Nephron progenitor cell (in vitro differentiated cells): ENCODE measurements at regions not wholly inside any gene's neighbourhood (a gene's known extent, or its start where the extent isn't known, plus 50 kb on each side); places are given as distances from the start of the nearest gene placed in this dataset.

Experiments used
- DNase-seq: peaks from one replicate; pipeline ENCODE4 v3.0.0; 2021
- H3K27ac Mint-ChIP-seq: 2 replicates; pipeline ENCODE4 v1.8.0; 2021; ENCODE audit warnings: mild to moderate bottlenecking, moderate library complexity, mixed read lengths
- H3K27me3 Mint-ChIP-seq: 2 replicates; pipeline ENCODE4 v1.8.0; 2021; ENCODE audit warnings: mild to moderate bottlenecking, low read depth, mixed read lengths; ENCODE audit not compliant: poor library complexity
- H3K36me3 Mint-ChIP-seq: 2 replicates; pipeline ENCODE4 v1.8.0; 2021; ENCODE audit warnings: low read depth, mixed read lengths
- H3K4me1 Mint-ChIP-seq: 2 replicates; pipeline ENCODE4 v1.8.0; 2021; ENCODE audit warnings: mixed read lengths
- H3K4me3 Mint-ChIP-seq: 2 replicates; pipeline ENCODE4 v1.8.0; 2021; ENCODE audit warnings: mild to moderate bottlenecking, moderate library complexity, mixed read lengths
- H3K9me3 Mint-ChIP-seq: 2 replicates; pipeline ENCODE4 v1.8.0; 2021; ENCODE audit warnings: mild to moderate bottlenecking, moderate library complexity, mixed read lengths
- CTCF ChIP-seq: fragments of 200-600 bp; sonication (generic); IDR thresholded peaks from 2 replicates; pipeline ENCODE4 v1.5.0; 2021; ENCODE audit warnings: antibody characterized with exemption

GRCh38 chr22:27662359-27663301 is 138.9 kb downstream of the MN1 start:
- no peak for TF ChIP-seq CTCF
- no peak overlapping the region for H3K27ac Mint-ChIP-seq

GRCh38 chr22:27663812-27664211 is 137.7 kb downstream of the MN1 start:
- no peak overlapping the region for H3K4me3 Mint-ChIP-seq
- H3K36me3 Mint-ChIP-seq, result peaks cover 9% of the 10 kb centered on the region
- TF ChIP-seq CTCF, result no peak
- DNase-seq, result no peak
- H3K27me3 Mint-ChIP-seq, result peaks cover 61% of the 10 kb centered on the region
- H3K9me3 Mint-ChIP-seq, result peaks cover 12% of the 10 kb centered on the region
- H3K4me1 Mint-ChIP-seq, result peaks cover 44% of the 10 kb centered on the region
- no peak overlapping the region for H3K27ac Mint-ChIP-seq

More at GRCh38 chr22:27662359-27663301, 138.9 kb downstream of the MN1 start:
- H3K4me1 Mint-ChIP-seq, result peaks cover 32% of the 10 kb centered on the region
- peaks cover 9% of the 10 kb centered on the region for H3K36me3 Mint-ChIP-seq
- peaks cover 13% of the 10 kb centered on the region for H3K9me3 Mint-ChIP-seq
- no peak overlapping the region for H3K4me3 Mint-ChIP-seq
- no peak for DNase-seq
- H3K27me3 Mint-ChIP-seq, result peaks cover 61% of the 10 kb centered on the region

- no peak overlapping the region for H3K27ac Mint-ChIP-seq
Observed at GRCh38 chr22:27666272-27666997, 135.1 kb downstream of the MN1 start.

GRCh38 chr22:27667121-27667843 is 134.3 kb downstream of the MN1 start:
- H3K36me3 Mint-ChIP-seq, result peaks cover 9% of the 10 kb centered on the region
- no peak overlapping the region for H3K4me3 Mint-ChIP-seq
- no peak for TF ChIP-seq CTCF
- no peak overlapping the region for H3K27ac Mint-ChIP-seq
- peak; percentile 80 for DNase-seq
- peaks cover 61% of the 10 kb centered on the region for H3K27me3 Mint-ChIP-seq
- peaks cover 12% of the 10 kb centered on the region for H3K9me3 Mint-ChIP-seq
- peaks cover 66% of the 10 kb centered on the region for H3K4me1 Mint-ChIP-seq

More at GRCh38 chr22:27666272-27666997, 135.1 kb downstream of the MN1 start:
- H3K4me3 Mint-ChIP-seq, result no peak overlapping the region
- H3K27me3 Mint-ChIP-seq, result peaks cover 69% of the 10 kb centered on the region
- no peak for TF ChIP-seq CTCF
- H3K4me1 Mint-ChIP-seq, result peaks cover 66% of the 10 kb centered on the region
- peaks cover 9% of the 10 kb centered on the region for H3K36me3 Mint-ChIP-seq
- DNase-seq, result no peak
- peaks cover 12% of the 10 kb centered on the region for H3K9me3 Mint-ChIP-seq

- TF ChIP-seq CTCF, result no peak
- Mint-ChIP-seq H3K36me3 (peaks cover 9% of the 10 kb centered on the region), H3K9me3 (peaks cover 12% of the 10 kb centered on the region), H3K27ac (no peak overlapping the region), H3K4me3 (no peak overlapping the region), H3K4me1 (peaks cover 63% of the 10 kb centered on the region), H3K27me3 (peaks cover 50% of the 10 kb centered on the region)
- no peak for DNase-seq
Observed at GRCh38 chr22:27668828-27669797, 132.4 kb downstream of the MN1 start.
